ENCODE measurements at regions not wholly inside any gene's neighbourhood (a gene's known extent, or its start where the extent isn't known, plus 50 kb on each side); places are given as distances from the start of the nearest gene placed in this dataset.
"Not testable (repeated sequence)": the region's sequence is repeated elsewhere in the genome, so short reads cannot be mapped to it uniquely, and the experiment has no call there.

DNA sequence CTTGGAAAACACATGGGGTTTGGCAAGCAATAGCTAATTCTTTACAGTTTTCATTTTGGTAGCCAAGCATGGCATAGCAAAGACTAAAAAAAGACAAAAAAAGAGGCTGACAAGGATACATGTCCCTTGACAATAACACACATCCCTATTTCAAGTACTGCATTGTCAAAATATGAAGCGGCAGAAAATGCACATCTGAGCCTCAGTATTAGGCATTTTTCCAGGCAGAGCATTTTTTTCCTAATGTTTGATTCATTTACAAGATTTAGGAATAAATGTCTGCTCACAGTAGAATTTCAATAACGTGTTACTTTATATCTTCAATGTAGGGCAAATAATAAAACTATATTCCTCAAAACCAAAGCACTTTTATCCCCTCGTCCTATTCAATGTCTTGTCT is 216.3 kb upstream of the PCDH18 start:
- FAIRE-seq (no peak), DNase-seq (ENCODE audit: low spot score) (no peak)

DNA sequence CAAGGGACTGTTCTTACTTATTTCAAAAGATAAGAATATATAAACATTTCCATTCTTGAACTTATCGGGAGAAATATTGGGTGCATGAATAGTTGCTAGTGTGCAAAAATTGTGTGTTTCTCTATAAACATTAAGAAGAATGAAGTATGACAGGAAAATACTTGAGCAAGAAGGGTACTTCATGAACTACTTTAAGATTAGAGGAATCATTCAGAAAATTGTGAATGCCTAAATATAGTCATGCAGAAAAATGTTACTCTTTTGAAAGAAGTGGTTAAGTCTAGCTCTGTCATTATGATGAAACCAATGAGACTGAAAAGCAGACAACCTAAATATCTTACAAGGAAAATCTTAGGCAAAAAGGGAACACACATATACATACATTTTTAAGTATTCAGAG is 207.8 kb upstream of the PCDH18 start:
- DNase-seq (ENCODE audit: low spot score) (no peak), FAIRE-seq (no peak)

DNA sequence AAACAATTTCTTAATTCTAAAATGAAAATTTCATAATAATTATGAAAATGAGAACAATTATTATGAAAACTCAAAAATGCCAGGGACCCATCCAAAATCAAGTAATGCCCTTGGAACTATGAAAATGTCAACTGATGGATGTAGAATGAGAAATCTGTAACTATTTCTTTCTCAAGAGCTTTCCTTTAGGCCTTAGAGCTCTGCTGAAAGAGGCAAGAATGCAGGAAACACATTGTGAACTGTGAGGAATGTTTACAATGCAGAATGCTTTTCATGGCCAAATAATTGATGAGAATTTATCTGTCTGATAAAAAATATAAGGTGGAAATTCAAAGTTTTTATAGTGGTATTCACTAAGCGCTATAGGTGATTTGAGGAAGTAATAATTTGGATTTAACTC is 207.1 kb upstream of the PCDH18 start:
- FAIRE-seq (no peak), DNase-seq (ENCODE audit: low spot score) (no peak)

DNA sequence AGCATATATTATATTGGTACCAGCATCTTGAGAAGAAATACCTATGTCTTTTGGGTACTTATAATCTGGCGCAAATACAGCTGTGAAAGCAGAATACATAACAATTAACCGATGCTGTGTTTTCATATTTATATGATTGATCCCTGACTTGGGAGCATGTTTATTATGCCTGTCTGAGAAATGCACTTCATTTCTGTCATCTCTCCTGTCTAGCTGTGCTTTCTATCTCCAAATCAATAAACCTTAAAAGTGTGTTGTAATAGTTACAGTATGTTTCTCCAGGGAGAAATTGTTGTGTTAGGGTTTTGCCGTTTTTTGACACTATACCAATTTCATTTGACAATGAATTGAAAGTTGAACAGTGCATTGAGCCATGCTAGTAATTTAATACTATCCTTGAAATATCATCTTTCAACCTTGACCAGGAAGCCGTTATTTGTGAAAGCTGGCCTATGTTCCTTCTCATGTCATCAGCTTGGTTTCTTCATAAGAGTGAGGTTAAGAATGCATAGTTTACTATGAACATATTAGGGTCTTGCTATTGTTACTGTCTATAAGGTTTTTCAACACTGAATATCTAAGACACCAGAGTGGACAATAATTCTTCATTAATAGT is 206.2 kb upstream of the PCDH18 start:
- DNase-seq (ENCODE audit: low spot score) (no peak), FAIRE-seq (no peak)

DNA sequence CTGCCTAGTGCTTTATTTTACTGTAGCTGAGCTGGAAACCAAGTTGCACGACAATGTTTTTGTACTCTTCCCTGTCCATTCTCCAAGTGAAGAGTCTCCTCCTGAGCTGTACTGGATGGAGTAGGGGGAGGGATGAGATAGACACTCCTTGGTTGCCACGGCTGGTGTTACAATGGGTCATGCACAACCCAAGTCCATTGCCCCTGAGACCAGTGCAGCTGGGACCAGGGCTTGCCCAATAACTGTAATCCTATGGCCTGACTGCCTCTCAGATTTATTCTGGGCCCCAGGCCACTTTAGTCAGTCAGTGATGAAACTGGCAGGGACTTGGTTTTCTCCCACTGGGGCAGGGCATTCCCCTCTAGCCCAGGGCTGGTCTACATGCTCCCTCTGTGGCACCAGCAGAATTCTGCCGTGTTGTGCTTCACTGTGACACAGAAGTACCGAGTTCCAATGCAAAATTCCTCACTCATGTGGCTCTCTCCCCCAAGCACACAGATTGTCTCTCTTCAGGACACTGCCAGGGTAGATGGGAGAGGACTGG is 203.3 kb upstream of the PCDH18 start:
- FAIRE-seq (no peak), DNase-seq (ENCODE audit: low spot score) (no peak)

DNA sequence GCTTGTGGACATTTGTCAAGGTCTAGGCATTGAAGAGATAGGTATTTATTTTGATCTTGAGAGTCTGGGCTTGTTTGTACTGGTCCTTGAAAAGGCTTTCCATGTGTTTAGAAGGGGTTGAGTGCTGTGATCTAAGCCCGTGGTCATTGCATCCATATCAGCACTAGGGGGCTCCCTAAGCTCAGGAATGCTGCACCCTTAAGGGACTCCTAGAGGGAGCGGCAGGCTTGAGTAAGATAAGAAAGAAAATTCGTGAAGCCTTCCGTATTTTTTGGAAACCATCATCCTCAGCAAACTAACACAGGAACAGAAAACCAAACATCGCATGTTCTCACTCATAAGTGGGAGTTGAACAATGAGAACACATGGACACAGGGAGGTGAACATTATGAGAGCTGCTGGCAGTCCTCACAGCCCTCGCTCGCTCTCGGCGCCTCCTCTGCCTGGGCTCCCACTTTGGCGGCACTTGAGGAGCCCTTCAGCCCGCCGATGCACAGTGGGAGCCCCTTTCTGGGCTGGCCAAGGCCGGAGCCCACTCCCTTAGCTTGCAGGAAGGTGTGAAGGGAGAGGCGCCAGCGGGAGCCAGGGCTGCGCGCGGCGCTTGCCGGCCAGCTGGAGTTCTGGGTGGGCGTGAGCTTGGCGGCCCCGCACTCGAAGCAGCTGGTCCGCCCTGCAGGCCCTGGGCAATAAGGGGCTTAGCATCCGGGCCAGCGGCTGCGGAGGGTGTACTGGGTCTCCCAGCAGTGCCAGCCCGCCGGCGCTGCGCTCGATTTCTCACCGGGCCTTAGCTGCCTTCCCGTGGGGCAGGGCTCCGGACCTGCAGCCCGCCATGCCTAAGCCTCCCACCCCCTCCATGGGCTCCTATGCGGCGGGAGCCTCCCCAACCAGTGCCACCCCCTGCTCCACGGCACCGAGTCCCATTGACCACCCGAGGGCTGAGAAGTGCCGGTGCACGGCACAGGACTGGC is 201.2 kb upstream of the PCDH18 start:
- peak; percentile 32 for DNase-seq (ENCODE audit: low spot score)
- FAIRE-seq, result not testable (repeated sequence)

DNA sequence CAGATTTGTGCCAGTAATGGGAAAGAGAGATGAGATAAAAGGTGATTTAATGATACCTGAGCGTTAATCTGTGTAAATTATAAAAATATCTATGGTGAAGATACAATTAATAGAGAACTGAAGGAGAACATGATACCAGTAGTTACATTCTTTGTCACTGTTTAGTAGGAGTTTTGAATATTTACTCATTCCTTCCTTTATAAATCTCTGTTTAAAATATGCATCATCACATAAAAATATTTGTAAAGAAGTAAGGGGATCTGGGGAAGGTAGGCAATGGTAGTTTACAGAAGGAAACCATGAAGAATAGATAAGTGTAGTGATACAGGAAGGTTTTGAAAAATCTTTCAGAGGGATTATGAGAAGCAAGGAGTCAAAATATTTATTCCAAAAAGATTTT is 190.6 kb upstream of the PCDH18 start:
- FAIRE-seq (no peak), DNase-seq (ENCODE audit: low spot score) (no peak)

DNA sequence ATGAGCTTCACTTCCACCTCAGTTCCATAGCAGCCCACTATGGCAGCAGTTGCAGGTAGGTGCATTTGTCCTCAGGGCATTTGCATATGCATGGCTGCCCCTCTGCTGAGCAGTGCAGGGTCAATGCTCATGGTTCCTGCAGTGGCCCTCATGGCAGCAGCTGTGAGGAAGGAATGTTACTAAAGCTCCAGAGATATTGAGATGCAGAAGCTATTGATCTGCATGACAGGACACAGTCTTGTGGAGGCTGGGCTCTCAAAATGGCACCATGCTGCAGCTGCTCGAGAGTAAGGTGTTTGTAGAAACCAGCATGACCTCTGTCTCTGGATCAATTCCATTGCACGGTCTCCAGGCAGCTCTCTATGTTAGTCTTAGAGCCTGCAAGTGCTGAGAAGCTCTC is 179.2 kb upstream of the PCDH18 start:
- DNase-seq (ENCODE audit: low spot score) (no peak), FAIRE-seq (no peak)

DNA sequence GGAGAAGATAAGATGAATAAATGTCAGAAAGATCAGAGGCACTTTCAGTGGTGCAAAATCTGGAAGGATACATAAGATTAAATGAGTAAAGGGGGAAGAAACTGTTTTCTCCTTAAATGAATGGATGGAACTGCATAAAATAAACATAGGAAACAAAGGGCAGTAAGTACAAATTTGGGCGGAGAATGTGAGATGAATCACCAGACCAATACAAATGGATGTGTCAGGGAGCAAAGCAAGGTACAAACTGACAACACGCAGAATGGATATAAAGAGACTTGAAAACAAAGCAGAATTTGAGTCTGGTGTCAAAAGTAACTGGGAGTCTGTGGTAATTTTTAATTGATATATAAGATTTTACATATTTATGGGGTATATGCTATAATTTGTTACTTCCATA is 175.3 kb upstream of the PCDH18 start:
- FAIRE-seq, result no peak
- DNase-seq (ENCODE audit: low spot score), result no peak

DNA sequence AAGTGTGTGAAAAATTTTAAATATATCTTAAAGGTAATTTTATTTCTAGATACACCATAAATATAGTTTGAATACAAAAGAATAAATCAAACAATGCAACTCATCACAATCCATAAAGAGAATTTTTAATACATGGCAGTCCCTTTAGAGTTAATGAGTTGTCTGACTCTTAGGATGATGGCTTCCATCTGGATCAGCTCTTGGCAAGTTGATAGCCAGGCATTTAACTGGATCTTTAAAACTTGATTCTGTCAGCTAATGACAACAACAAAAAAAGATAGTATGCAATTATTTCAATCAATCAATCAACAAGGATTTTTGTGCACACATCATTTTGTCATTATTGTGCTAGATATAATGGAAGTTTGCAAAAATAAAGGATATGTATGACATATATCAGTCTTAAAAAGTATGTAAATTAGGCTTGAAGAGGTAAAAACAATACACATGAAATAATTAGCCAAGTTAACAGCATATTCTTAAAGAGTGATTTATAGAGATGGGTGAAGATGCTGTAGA is 174.9 kb upstream of the PCDH18 start:
- no peak for DNase-seq (ENCODE audit: low spot score)
- FAIRE-seq, result no peak

DNA sequence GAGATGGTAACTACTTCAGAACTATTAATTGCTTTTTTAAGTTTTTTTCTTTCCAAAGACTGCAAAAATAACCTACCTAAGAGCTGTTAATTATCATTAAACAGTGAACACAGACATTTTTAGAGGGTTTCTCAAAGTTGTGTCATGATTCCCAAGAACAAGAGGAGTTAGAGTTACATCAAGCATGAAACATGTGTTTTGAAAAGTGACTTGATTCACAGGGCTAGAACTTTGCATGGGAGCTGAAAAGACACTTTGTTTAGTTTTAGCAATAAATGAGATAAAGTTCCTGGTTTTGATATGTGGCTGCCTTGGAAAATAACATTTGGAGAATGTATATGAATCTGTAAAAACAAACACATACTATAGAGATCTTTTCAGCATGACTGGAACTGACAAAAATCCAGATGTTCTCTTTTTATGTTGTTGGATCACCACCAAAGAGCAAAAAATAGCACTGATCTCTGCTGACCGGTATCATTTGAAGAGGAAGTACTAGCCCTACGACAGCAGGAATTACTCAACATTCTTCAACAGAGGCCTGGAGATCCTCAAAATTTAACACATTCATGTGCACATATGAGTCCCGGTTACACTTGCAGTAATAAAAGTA is 173.0 kb upstream of the PCDH18 start:
- DNase-seq (ENCODE audit: low spot score), result no peak

DNA sequence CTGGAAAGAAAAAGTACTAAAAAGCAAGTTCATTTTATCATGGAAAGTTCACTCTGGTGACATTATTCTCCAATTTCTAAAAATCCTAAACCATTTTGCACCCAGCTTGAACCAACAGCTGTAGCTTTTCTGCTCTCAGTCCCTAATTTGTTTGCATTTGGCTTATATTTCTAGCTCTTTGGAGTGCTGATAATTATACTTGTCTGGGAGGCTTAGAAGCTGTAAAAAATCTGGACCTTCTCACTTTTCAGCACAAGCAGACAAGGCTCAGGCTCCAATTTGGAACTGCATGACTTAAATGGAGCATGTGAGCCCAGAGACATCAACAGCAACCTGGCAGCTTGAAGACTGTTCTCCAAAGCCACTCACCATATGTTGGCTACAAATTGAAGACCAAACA is 170.9 kb upstream of the PCDH18 start:
- DNase-seq (ENCODE audit: low spot score), result no peak
- no peak for FAIRE-seq

More for the DNA sequence above, 173.0 kb upstream of the PCDH18 start:
- no peak for FAIRE-seq

DNA sequence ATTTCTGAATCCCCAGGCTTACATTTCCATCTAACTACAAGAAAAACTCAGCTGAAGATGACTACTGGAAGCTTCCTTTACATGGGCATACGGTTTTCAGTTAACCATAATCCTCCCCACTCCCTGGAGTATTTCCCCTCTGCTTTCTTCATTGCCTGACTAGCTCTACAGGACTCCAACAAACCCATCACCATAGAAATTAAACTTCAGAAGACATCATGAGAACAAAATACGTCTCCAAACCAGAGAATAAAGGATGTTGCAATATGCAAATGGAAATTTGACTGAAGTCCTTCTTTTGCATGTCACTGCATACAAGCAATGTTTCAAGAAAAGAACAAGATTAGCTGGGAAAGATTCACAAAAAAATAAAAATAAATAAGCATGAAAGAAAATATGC is 170.2 kb upstream of the PCDH18 start:
- FAIRE-seq (no peak), DNase-seq (ENCODE audit: low spot score) (no peak)

DNA sequence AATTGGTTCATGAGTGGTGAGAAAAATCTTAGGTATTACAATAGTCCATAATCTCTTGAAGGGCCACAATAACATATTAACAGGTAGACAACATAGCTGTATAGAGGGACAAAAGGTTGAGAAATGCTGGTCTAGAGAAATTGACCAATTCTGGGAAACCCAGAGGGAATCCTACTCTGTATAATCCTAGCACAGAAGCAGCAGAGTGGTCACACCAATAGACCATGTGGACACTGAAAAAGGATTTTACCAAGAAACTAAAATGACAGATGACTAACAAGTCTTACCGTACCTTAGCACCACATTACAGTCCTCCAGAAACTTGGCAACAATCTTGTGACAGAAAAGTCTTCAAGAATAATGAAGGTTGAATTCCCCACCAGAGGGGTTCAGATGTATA is 169.1 kb upstream of the PCDH18 start:
- no peak for DNase-seq (ENCODE audit: low spot score)
- FAIRE-seq, result no peak

DNA sequence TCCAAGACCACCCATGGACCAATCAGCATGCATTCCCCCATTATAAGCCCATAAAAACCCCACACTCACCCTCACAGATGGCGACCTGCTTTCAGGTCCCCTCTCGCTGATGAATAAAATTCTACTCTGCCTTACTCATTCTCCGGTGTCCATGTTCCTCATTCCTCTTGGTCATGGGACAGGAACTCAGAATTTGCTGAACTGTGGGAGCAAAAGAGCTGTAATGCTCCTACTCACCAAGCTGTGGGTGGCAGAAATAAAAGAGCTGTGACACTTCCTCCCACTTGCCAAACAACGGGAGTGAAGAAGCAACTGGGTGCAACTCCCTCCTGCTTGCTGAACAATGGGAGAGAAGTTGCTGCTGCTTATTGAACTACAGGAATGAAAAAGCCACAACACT is 168.5 kb upstream of the PCDH18 start:
- DNase-seq (ENCODE audit: low spot score), result no peak
- FAIRE-seq, result no peak

DNA sequence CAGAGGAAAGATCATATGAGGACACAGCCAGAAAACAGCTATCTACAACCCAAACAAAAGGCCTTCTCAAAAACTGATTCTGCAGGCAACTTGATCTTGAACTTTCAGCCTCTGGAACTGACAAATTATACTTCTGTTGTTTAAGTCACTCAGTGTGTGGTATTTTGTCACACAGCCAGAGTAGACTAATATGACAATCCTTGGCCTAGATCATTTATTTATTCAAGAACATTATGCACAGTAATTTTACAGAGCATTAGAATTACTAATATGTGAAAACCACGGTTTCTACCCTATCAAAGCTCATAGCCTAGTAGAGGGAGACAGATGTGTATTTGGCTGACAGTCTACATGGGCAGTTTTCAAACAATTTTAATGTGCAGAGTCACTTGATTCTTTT is 167.8 kb upstream of the PCDH18 start:
- DNase-seq (ENCODE audit: low spot score), result no peak
- no peak for FAIRE-seq

DNA sequence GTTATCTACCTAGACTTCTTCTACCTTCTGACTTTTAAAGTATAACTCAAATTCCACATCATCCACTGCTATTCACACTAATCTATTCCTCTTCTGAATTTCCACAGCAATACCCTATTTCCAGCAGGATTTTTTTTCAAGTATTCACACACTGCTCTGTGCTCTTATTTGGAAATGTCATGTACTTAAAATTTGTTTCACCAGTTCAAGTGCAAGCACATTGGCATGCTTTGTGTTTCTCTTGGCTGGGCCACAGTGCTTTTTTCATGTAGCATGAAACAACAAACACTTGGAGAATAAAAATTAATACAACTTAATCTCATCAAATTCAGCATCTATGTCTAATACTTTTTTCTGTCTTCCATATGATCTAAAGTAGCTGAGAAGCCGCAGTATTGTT is 161.8 kb upstream of the PCDH18 start:
- FAIRE-seq (no peak), DNase-seq (ENCODE audit: low spot score) (no peak)

DNA sequence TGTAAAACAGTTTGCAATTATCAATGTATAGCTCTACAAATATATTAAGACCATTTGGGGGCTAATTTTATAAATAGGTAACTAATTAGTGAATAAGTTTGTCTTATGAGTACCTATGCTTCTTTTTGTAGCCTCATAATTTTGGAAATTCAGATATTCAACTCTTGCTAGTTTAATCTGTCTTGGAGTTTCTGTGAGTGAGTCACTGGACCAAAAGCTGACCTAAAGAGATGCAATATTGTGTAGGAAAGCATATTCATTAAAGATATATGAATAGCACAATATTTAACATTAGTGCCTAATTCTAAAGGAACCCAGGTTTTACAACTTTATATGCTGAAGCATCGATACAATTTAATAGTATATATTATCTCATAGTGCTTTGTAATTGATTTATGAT is 161.3 kb upstream of the PCDH18 start:
- no peak for FAIRE-seq
- no peak for DNase-seq (ENCODE audit: low spot score)

DNA sequence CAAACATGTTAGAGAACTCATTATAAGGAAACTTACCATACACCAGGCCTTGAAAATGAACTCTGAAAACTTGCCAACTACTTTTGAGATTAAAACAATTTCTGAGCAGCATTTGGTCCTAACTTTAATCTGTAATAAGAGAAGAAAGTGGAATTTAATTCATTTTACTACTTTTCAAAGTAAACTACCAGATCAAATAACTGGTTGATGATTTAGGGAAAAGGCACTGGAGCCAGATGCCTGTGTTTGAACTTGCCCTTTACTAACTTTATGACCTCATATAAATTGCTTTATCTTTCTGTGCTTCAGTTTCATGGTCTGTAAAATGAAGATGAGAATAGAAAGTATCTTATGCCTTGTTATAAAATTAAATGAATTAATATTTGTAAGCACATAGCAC is 159.9 kb upstream of the PCDH18 start:
- DNase-seq (ENCODE audit: low spot score), result no peak
- no peak for FAIRE-seq

DNA sequence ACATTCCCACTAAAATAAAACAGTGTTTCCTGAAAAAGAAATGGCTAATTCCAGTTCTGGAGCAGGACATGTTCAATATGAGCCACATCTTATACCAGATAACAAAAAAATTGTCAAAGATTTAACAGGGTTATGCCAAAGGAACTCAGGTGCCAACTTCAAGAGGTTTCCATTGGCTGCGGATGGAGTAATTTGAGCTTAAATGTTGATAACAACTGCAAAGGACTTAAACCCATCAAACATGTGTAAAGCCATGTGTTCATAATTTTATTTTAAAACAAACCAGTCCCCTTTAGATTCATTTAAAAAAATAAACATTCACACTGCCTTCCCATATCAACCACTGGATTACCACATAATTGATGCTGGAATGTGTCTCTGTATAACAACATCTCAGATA is 156.4 kb upstream of the PCDH18 start:
- DNase-seq (ENCODE audit: low spot score) (no peak), FAIRE-seq (no peak)

DNA sequence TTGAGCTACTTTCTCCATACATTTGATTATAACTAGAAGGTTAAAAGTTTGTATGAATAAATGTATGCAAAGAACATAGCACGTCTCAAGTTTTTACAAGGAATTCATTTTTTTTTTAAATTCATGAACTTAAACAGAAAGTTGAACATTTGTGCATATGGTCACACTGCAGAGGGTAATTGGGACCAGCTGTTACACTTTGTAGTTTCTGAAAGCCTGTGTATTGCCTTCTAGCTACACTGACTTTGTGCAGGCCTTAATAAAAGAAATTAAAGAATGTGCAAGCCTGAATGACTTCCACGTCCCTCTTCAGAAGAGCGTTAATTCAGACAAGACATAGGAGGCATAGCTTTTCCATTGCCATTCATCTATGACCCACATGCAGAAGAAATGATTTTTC is 153.1 kb upstream of the PCDH18 start:
- DNase-seq (ENCODE audit: low spot score), result no peak
- no peak for FAIRE-seq

DNA sequence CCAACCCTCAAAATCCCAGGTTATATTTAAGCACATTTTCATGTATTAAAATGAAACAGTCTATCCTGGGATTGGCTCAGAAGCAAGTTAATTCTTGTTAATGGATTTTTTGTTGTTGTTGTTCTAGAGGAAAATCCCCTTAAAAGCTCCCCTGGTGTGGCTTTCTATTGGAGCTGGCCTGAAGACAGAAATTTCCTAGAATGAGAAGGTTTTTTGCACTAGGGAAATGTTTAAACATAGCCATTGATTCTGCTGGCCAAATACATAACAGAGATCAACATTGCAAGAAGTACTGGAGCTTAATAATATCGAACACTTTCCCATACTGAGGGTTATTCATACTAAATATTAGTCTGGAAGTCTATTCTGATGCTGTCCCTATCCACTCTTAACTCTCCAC is 148.8 kb upstream of the PCDH18 start:
- DNase-seq (ENCODE audit: low spot score) (no peak), FAIRE-seq (no peak)

Data from urothelium cell line (cell line).